ENCODE measurements at regions not wholly inside any gene's neighbourhood (a gene's known extent, or its start where the extent isn't known, plus 50 kb on each side); places are given as distances from the start of the nearest gene placed in this dataset.

GRCh38 chr18:39347701-39348100 lies 1782.1 kb upstream of the CELF4 start:
- Histone ChIP-seq H3K27ac (no peak overlapping the region), H3K9me3 (no peaks in the 10 kb centered on the region), H3K4me1 (ENCODE audit: insufficient read depth) (no peaks in the 10 kb centered on the region), H3K27me3 (no peaks in the 10 kb centered on the region), H3K36me3 (no peaks in the 10 kb centered on the region), H3K4me3 (no peak overlapping the region)
- 81 to 86% (median 82%) methylated on average over 5 of the region's 5 CpGs for WGBS, 3 donors
- TF ChIP-seq POLR2A (IDR thresholded peaks at IDR 0.05) (no peak), EP300 (IDR thresholded peaks at IDR 0.05) (no peak)
- TF ChIP-seq, protein P1, sequence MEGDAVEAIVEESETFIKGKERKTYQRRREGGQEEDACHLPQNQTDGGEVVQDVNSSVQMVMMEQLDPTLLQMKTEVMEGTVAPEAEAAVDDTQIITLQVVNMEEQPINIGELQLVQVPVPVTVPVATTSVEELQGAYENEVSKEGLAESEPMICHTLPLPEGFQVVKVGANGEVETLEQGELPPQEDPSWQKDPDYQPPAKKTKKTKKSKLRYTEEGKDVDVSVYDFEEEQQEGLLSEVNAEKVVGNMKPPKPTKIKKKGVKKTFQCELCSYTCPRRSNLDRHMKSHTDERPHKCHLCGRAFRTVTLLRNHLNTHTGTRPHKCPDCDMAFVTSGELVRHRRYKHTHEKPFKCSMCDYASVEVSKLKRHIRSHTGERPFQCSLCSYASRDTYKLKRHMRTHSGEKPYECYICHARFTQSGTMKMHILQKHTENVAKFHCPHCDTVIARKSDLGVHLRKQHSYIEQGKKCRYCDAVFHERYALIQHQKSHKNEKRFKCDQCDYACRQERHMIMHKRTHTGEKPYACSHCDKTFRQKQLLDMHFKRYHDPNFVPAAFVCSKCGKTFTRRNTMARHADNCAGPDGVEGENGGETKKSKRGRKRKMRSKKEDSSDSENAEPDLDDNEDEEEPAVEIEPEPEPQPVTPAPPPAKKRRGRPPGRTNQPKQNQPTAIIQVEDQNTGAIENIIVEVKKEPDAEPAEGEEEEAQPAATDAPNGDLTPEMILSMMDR (IDR thresholded peaks at IDR 0.05) = no peak
- intact Hi-C loops (cut with DNase I) = loop anchor here in 1 of 4 donors (10.0 kb wide), 1 partner anchor 63 kb away; no protein-coding TSS in a partner anchor
- no peak for DNase-seq

DNA sequence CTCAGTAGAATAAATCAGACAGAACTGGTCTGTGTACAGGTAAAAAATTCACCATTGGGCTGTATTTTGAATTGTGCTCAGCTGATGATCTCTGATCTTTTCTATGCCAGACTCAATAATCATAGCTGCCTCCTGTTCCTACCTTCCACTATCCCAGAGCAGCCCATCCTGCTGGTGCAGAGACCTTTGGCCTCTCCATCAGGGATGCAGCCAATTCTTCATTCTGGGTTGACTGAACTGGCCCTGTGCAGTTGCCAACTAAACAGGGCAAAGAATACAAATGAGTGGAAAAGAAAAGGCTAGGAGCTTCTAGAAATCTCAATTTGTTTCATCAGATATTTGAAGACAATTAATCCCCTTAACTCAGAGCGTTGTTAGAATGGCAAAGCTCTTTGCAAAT lies 1781.3 kb upstream of the CELF4 start:
- no peak for DNase-seq
- 79 to 90% (median 89%) methylated on average over 1 of the region's 1 CpG for WGBS, 3 donors
- H3K27me3 ChIP-seq = no peaks in the 10 kb centered on the region
- TF ChIP-seq EP300 (IDR thresholded peaks at IDR 0.05) = no peak
- TF ChIP-seq, protein P1 (IDR thresholded peaks at IDR 0.05) = no peak
- TF ChIP-seq POLR2A (IDR thresholded peaks at IDR 0.05) = no peak
- H3K4me1 ChIP-seq (ENCODE audit: insufficient read depth) = no peaks in the 10 kb centered on the region
- H3K4me3 ChIP-seq = no peak overlapping the region
- H3K36me3 ChIP-seq = no peaks in the 10 kb centered on the region
- H3K27ac ChIP-seq = no peak overlapping the region
- intact Hi-C loops (cut with DNase I) = loop anchor here in 1 of 4 donors (10.0 kb wide), 1 partner anchor 62 kb away; no protein-coding TSS in a partner anchor
- H3K9me3 ChIP-seq = no peaks in the 10 kb centered on the region

DNA sequence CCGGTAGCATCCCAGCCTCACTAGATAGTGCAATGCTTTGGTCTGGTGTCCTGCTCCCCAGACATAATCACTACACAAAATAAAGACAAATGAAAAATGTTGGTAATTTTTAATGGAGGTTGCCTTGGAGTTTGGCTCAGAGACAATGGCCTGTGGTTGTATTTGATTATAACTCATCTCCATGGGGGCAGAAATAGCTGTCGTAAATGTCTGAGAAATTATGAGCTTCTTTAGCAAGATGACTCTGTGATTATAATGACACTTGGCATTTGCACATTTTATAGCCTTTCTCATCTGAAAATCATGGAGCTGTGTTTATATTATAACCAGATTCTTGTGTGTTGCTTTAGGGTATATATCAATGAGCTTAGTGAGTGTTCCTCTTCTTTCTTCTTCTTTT lies 1779.7 kb upstream of the CELF4 start:
- TF ChIP-seq, protein P1 (IDR thresholded peaks at IDR 0.05) = no peak
- TF ChIP-seq EP300 (IDR thresholded peaks at IDR 0.05) = no peak
- no peak for DNase-seq
- H3K4me1 ChIP-seq (ENCODE audit: insufficient read depth) = no peaks in the 10 kb centered on the region
- no peaks in the 10 kb centered on the region for H3K36me3 ChIP-seq
- intact Hi-C loops (cut with DNase I) = loop anchor here in 1 of 4 donors (10.0 kb wide), 1 partner anchor 61 kb away; no protein-coding TSS in a partner anchor
- H3K9me3 ChIP-seq = no peaks in the 10 kb centered on the region
- H3K27me3 ChIP-seq = no peaks in the 10 kb centered on the region
- H3K4me3 ChIP-seq = no peak overlapping the region
- H3K27ac ChIP-seq = no peak overlapping the region
- 32 to 54% (median 37%) methylated on average over 2 of the region's 2 CpGs for WGBS, 3 donors

- DNase-seq = no peak
- Histone ChIP-seq H3K9me3 (no peaks in the 10 kb centered on the region), H3K4me3 (no peak overlapping the region), H3K4me1 (ENCODE audit: insufficient read depth) (no peaks in the 10 kb centered on the region), H3K27ac (no peak overlapping the region), H3K27me3 (no peaks in the 10 kb centered on the region), H3K36me3 (no peaks in the 10 kb centered on the region)
- intact Hi-C loops (cut with DNase I) = loop anchor here in 1 of 4 donors (10.0 kb wide), 1 partner anchor 60 kb away; no protein-coding TSS in a partner anchor
- TF ChIP-seq EP300 (IDR thresholded peaks at IDR 0.05) (no peak), POLR2A (IDR thresholded peaks at IDR 0.05) (no peak)
- TF ChIP-seq, protein P1 (IDR thresholded peaks at IDR 0.05) = no peak
- WGBS, 3 donors = 68 to 83% (median 71%) methylated on average over 5 of the region's 5 CpGs
Measured at GRCh38 chr18:39344487-39344886, 1778.9 kb upstream of the CELF4 start.

Measured in ovary (tissue), 7 donors.